Astrocyte (in vitro differentiated cells and primary cell): ENCODE measurements at regions not wholly inside any gene's neighbourhood (a gene's known extent, or its start where the extent isn't known, plus 50 kb on each side); places are given as distances from the start of the nearest gene placed in this dataset.

Source experiments
- CTCF ChIP-seq: IDR thresholded peaks from 2 replicates; pipeline ENCODE4 v1.5.1; 2011; ENCODE audit warnings: low read depth, mild to moderate bottlenecking, inconsistent platforms, low read length, moderate library complexity; ENCODE audit not compliant: insufficient read depth
- EZH2 ChIP-seq: IDR thresholded peaks from 2 replicates; pipeline ENCODE4 v1.6.1; 2012; ENCODE audit warnings: mild to moderate bottlenecking, low read length, inconsistent platforms; ENCODE audit not compliant: insufficient read depth

- TF ChIP-seq EZH2 (no peak), CTCF (no peak)
Observed at GRCh38 chr14:54188064-54188666, 208.6 kb upstream of the CDKN3 start.
